ENCODE measurements at regions not wholly inside any gene's neighbourhood (a gene's known extent, or its start where the extent isn't known, plus 50 kb on each side); places are given as distances from the start of the nearest gene placed in this dataset.

DNA sequence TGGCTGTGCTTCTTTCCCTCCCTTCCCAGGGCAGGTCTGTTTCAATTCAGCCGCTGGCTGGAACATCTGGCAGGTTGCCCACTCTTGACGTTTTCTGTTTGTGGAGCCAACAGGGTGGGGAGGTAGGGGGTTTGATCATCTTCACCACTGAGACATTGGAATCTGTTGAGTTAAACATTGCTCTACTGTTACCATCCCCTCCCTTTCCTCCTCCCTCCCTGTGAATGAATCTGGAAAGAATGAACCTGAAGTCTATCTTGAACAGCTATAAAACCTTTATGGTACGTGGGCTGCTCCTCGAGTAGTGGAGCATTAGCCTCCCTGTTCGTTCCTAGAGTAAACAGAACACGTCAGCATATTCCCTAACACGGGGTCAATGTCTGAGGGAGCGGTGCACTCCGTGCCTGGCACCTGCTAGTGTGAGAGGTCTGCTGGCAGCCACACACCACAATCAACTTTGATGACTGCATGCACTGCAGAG, 249.9 kb upstream of the RBBP8 start:
- no peak overlapping the region for H3K4me3 Mint-ChIP-seq
- DNase-seq, result no peak
- no peaks in the 10 kb centered on the region for H3K36me3 Mint-ChIP-seq
- H3K4me1 Mint-ChIP-seq, result no peaks in the 10 kb centered on the region
- Histone ChIP-seq H3K4me3 (ENCODE audit: low read depth, low read length) (no peak overlapping the region), H3K4me1 (ENCODE audit: control insufficient read depth, insufficient read depth, low read length, poor library complexity, severe bottlenecking) (no peaks in the 10 kb centered on the region), H3K27ac (ENCODE audit: insufficient read depth, low read length, poor library complexity, severe bottlenecking) (no peak overlapping the region), H3K27me3 (ENCODE audit: control insufficient read depth, insufficient read depth, low read length) (no peaks in the 10 kb centered on the region), H3K9me3 (ENCODE audit: control insufficient read depth in 2 of 2, low read length in 2 of 2) (no peaks in the 10 kb centered on the region), H3K36me3 (ENCODE audit: control insufficient read depth, insufficient read depth, low read length) (no peaks in the 10 kb centered on the region)
- no peak overlapping the region for H3K27ac Mint-ChIP-seq
- H3K9me3 Mint-ChIP-seq, result peaks cover 0 to 4% (median 0%) of the 10 kb centered on the region in 7 donors
- H3K27me3 Mint-ChIP-seq, result peaks cover 5% of the 10 kb centered on the region
- no peak for ATAC-seq (ENCODE audit: low read depth in 2 of 2)

DNA sequence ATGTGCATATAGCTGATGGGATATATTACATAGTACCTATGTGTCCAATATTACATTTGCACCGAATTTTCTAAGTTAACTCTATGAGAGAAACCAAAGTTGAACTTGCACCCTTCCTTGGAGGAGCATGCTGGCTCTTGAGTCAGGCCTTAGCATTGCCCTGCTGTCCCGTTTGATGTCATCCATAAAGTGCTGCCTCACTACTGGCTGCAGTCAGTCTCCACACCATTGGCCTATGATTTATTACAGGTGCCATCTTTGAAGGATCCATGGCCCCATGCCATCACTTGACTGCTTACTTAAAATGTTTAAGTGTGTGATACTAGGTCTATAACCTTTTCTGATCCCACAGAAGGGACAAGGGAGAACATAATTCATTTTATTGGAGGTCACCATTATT, 249.3 kb upstream of the RBBP8 start:
- DNase-seq (no peak), ATAC-seq (ENCODE audit: low read depth in 2 of 2) (no peak)
- Mint-ChIP-seq H3K9me3 (peaks cover 0 to 4% (median 0%) of the 10 kb centered on the region in 7 donors), H3K27ac (no peak overlapping the region), H3K27me3 (peaks cover 1% of the 10 kb centered on the region), H3K4me1 (no peaks in the 10 kb centered on the region), H3K4me3 (no peak overlapping the region), H3K36me3 (no peaks in the 10 kb centered on the region)
- no peak overlapping the region for H3K4me3 ChIP-seq (ENCODE audit: low read depth, low read length)
- H3K36me3 ChIP-seq (ENCODE audit: control insufficient read depth, insufficient read depth, low read length), result no peaks in the 10 kb centered on the region
- no peaks in the 10 kb centered on the region for H3K4me1 ChIP-seq (ENCODE audit: control insufficient read depth, insufficient read depth, low read length, poor library complexity, severe bottlenecking)
- no peaks in the 10 kb centered on the region for H3K27me3 ChIP-seq (ENCODE audit: control insufficient read depth, insufficient read depth, low read length)
- no peak overlapping the region for H3K27ac ChIP-seq (ENCODE audit: insufficient read depth, low read length, poor library complexity, severe bottlenecking)
- H3K9me3 ChIP-seq (ENCODE audit: control insufficient read depth in 2 of 2, low read length in 2 of 2), result no peaks in the 10 kb centered on the region

DNA sequence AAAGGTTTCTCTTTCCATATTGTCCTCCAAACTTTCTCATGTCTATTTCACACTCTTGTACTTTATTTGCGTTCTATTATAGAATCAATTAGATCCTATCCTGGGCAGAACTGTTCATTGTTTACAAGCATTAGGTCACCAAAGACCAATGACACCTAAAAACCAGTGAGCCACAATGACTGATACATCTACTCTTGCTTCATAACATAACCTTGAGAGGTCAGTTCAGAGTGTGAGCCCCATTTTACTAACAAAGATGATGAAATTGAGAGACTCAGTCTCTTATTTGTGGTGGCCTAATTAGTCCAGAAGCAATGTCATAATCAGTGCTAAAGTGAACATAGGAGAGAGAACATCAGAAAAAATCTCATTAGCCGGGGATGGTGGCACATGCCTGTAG, 248.9 kb upstream of the RBBP8 start:
- Mint-ChIP-seq H3K9me3 (peaks cover 0 to 4% (median 0%) of the 10 kb centered on the region in 7 donors), H3K4me3 (no peak overlapping the region), H3K27ac (no peak overlapping the region), H3K36me3 (no peaks in the 10 kb centered on the region), H3K27me3 (no peaks in the 10 kb centered on the region), H3K4me1 (no peaks in the 10 kb centered on the region)
- no peaks in the 10 kb centered on the region for H3K36me3 ChIP-seq (ENCODE audit: control insufficient read depth, insufficient read depth, low read length)
- DNase-seq (no peak), ATAC-seq (ENCODE audit: low read depth in 2 of 2) (no peak)
- H3K27ac ChIP-seq (ENCODE audit: insufficient read depth, low read length, poor library complexity, severe bottlenecking), result no peak overlapping the region
- H3K9me3 ChIP-seq (ENCODE audit: control insufficient read depth in 2 of 2, low read length in 2 of 2), result no peaks in the 10 kb centered on the region
- no peaks in the 10 kb centered on the region for H3K4me1 ChIP-seq (ENCODE audit: control insufficient read depth, insufficient read depth, low read length, poor library complexity, severe bottlenecking)
- H3K4me3 ChIP-seq (ENCODE audit: low read depth, low read length), result no peak overlapping the region
- no peaks in the 10 kb centered on the region for H3K27me3 ChIP-seq (ENCODE audit: control insufficient read depth, insufficient read depth, low read length)

DNA sequence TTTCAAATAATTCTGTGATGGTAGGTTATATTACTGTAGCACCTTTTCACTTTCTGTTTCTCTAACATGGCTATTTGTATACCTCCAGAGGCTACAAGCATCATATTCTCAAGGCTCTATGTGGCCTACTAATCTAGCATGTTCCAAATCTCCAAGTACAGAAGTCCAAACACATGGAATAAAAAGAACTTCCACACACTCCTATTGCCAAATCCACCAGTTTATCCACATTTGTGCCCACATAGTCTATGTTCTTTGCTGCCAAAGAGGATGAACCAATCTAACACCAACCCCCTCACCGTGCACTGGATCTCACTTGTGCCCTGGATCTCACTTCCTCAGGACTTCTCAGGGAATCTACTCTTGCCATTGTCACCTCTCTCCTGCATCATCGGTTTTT, 247.3 kb upstream of the RBBP8 start:
- Mint-ChIP-seq H3K9me3 (peaks cover 0 to 4% (median 0%) of the 10 kb centered on the region in 7 donors), H3K36me3 (no peaks in the 10 kb centered on the region), H3K27ac (no peak overlapping the region), H3K4me1 (no peaks in the 10 kb centered on the region), H3K27me3 (no peaks in the 10 kb centered on the region), H3K4me3 (no peak overlapping the region)
- no peaks in the 10 kb centered on the region for H3K4me1 ChIP-seq (ENCODE audit: control insufficient read depth, insufficient read depth, low read length, poor library complexity, severe bottlenecking)
- H3K9me3 ChIP-seq (ENCODE audit: control insufficient read depth in 2 of 2, low read length in 2 of 2), result no peaks in the 10 kb centered on the region
- no peak overlapping the region for H3K4me3 ChIP-seq (ENCODE audit: low read depth, low read length)
- ATAC-seq (ENCODE audit: low read depth in 2 of 2), result no peak
- H3K27me3 ChIP-seq (ENCODE audit: control insufficient read depth, insufficient read depth, low read length), result no peaks in the 10 kb centered on the region
- no peak for DNase-seq
- H3K27ac ChIP-seq (ENCODE audit: insufficient read depth, low read length, poor library complexity, severe bottlenecking), result no peak overlapping the region
- H3K36me3 ChIP-seq (ENCODE audit: control insufficient read depth, insufficient read depth, low read length), result no peaks in the 10 kb centered on the region

DNA sequence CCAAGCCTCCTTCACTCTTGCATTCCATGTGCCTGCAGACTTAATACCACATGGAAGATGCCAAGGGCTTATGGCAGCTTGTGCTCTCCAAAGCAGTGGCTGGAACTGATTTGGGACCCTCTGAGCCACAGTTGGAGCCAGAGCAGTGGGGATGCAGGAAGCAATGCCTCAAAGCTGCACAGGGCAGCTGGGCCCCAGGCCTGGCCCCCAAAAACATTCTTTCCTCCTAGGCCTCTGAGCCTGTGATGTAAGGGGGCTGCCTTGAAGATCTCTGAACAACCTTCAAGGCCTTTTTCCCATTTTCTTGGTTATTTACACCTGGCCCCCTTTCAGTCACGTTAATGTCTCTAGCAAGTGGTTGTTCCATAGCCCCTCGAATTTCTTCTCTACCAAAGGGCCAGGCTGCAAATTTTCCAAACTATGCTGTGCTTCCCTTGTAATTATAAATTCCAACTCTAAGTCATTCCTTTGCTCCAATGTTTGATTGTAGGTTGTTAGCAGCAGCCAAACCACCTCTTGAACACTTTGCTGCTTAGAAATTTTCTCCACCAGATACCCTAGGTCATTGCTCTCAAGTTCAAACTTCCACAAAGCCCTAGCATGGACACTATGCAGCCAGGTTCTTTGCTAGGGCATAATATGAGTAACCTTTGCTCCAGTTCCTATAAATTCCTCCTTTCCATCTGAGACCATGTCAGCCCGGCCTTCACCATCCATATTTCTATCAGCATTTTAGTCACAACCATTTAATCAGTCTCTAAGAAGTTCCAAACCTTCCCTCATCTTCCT, 245.0 kb upstream of the RBBP8 start:
- H3K4me3 Mint-ChIP-seq, result no peak overlapping the region
- no peaks in the 10 kb centered on the region for H3K4me1 ChIP-seq (ENCODE audit: control insufficient read depth, insufficient read depth, low read length, poor library complexity, severe bottlenecking)
- no peak overlapping the region for H3K27ac ChIP-seq (ENCODE audit: insufficient read depth, low read length, poor library complexity, severe bottlenecking)
- no peaks in the 10 kb centered on the region for H3K27me3 Mint-ChIP-seq
- DNase-seq, result no peak
- H3K4me3 ChIP-seq (ENCODE audit: low read depth, low read length), result no peak overlapping the region
- H3K9me3 ChIP-seq (ENCODE audit: control insufficient read depth in 2 of 2, low read length in 2 of 2), result no peaks in the 10 kb centered on the region
- no peak for ATAC-seq (ENCODE audit: low read depth in 2 of 2)
- no peaks in the 10 kb centered on the region for H3K27me3 ChIP-seq (ENCODE audit: control insufficient read depth, insufficient read depth, low read length)
- no peaks in the 10 kb centered on the region for H3K4me1 Mint-ChIP-seq
- no peaks in the 10 kb centered on the region for H3K36me3 Mint-ChIP-seq
- H3K27ac Mint-ChIP-seq, result no peak overlapping the region
- H3K36me3 ChIP-seq (ENCODE audit: control insufficient read depth, insufficient read depth, low read length), result no peaks in the 10 kb centered on the region
- peaks cover 0 to 4% (median 0%) of the 10 kb centered on the region in 7 donors for H3K9me3 Mint-ChIP-seq

DNA sequence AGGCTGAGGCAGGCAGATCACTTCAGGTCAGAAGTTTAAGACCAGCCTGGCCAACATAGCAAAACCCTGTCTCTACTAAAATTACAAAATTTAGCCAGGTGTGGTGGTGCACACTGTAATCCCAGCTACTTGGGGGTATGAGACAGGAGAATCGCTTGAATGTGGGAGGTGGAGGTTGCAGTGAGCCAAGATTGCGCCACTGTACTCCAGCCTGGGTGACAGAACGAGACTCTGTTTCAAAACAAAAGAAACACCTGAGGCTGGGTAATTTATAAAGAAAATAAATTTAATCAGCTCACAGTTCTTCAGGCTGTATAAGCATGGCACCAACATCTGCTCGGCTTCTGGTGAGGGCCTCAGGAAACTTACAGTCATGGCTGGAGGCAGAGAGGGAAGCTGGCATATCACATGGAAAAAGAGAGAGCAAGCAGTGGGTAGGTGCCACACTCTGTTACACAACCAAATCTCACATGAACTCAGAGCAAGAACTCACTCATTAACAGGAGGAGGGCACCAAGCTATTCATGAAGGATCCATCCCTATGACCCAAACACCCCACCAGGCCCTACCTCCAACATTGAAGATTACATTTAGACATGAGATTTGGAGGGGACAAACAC, 244.1 kb upstream of the RBBP8 start:
- Histone ChIP-seq H3K4me1 (ENCODE audit: control insufficient read depth, insufficient read depth, low read length, poor library complexity, severe bottlenecking) (no peaks in the 10 kb centered on the region), H3K36me3 (ENCODE audit: control insufficient read depth, insufficient read depth, low read length) (no peaks in the 10 kb centered on the region), H3K4me3 (ENCODE audit: low read depth, low read length) (no peak overlapping the region), H3K9me3 (ENCODE audit: control insufficient read depth in 2 of 2, low read length in 2 of 2) (no peaks in the 10 kb centered on the region), H3K27me3 (ENCODE audit: control insufficient read depth, insufficient read depth, low read length) (no peaks in the 10 kb centered on the region), H3K27ac (ENCODE audit: insufficient read depth, low read length, poor library complexity, severe bottlenecking) (no peak overlapping the region)
- Mint-ChIP-seq H3K9me3 (peaks cover 0 to 4% (median 0%) of the 10 kb centered on the region in 7 donors), H3K4me1 (no peaks in the 10 kb centered on the region), H3K27me3 (no peaks in the 10 kb centered on the region), H3K36me3 (no peaks in the 10 kb centered on the region), H3K27ac (no peak overlapping the region), H3K4me3 (no peak overlapping the region)
- ATAC-seq (ENCODE audit: low read depth in 2 of 2) (no peak), DNase-seq (no peak)

DNA sequence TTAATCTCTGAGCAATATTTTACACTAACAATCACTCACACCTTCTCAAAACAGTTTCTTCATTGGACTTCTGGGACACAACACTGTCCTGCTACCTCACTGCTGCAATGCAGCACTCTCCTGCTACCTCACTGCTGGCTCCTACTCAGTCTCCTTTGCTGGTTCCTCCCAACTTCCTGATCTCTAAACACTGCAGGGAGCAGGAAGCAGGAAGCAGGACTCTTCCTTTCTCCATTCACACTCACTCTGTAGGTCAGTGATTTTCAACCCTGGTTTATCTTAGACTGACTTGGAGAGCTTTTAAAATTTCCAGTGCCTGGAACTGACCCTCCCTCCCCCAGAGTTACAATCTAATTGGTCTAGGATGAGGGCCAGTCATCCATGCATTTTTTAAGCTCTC, 243.4 kb upstream of the RBBP8 start:
- no peak for ATAC-seq (ENCODE audit: low read depth in 2 of 2)
- no peak overlapping the region for H3K4me3 Mint-ChIP-seq
- no peak overlapping the region for H3K4me3 ChIP-seq (ENCODE audit: low read depth, low read length)
- no peaks in the 10 kb centered on the region for H3K4me1 Mint-ChIP-seq
- no peak overlapping the region for H3K27ac ChIP-seq (ENCODE audit: insufficient read depth, low read length, poor library complexity, severe bottlenecking)
- H3K27me3 Mint-ChIP-seq, result peaks cover 4% of the 10 kb centered on the region
- no peak overlapping the region for H3K27ac Mint-ChIP-seq
- H3K36me3 ChIP-seq (ENCODE audit: control insufficient read depth, insufficient read depth, low read length), result no peaks in the 10 kb centered on the region
- DNase-seq, result no peak
- H3K9me3 Mint-ChIP-seq, result peaks cover 0 to 4% (median 0%) of the 10 kb centered on the region in 7 donors
- no peaks in the 10 kb centered on the region for H3K27me3 ChIP-seq (ENCODE audit: control insufficient read depth, insufficient read depth, low read length)
- no peaks in the 10 kb centered on the region for H3K36me3 Mint-ChIP-seq
- H3K4me1 ChIP-seq (ENCODE audit: control insufficient read depth, insufficient read depth, low read length, poor library complexity, severe bottlenecking), result no peaks in the 10 kb centered on the region
- H3K9me3 ChIP-seq (ENCODE audit: control insufficient read depth in 2 of 2, low read length in 2 of 2), result no peaks in the 10 kb centered on the region

DNA sequence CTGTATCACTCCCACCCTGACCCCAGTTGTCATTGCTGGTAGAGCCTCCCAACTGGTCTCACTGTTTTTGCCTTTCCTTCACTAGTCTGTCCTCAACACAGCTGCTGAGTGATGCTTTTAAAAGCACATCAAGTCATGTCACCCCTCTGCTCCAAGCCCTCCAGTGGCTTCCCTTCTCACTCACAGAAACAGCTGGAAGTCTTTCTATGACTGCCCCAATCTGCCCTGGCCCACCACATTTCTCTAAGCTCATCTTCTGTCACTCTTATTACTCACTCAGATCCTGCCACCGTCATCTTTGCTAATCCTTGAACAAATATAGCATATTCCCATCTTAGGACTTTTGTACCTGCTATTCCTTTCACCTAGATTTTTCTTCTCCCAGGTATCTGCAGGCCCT, 242.6 kb upstream of the RBBP8 start:
- H3K27ac ChIP-seq (ENCODE audit: insufficient read depth, low read length, poor library complexity, severe bottlenecking), result no peak overlapping the region
- no peak overlapping the region for H3K4me3 ChIP-seq (ENCODE audit: low read depth, low read length)
- peaks cover 0 to 3% (median 0%) of the 10 kb centered on the region in 7 donors for H3K9me3 Mint-ChIP-seq
- no peak overlapping the region for H3K4me3 Mint-ChIP-seq
- H3K4me1 Mint-ChIP-seq, result no peaks in the 10 kb centered on the region
- ATAC-seq (ENCODE audit: low read depth in 2 of 2) (no peak), DNase-seq (no peak)
- no peaks in the 10 kb centered on the region for H3K9me3 ChIP-seq (ENCODE audit: control insufficient read depth in 2 of 2, low read length in 2 of 2)
- no peaks in the 10 kb centered on the region for H3K27me3 ChIP-seq (ENCODE audit: control insufficient read depth, insufficient read depth, low read length)
- H3K4me1 ChIP-seq (ENCODE audit: control insufficient read depth, insufficient read depth, low read length, poor library complexity, severe bottlenecking), result no peaks in the 10 kb centered on the region
- no peaks in the 10 kb centered on the region for H3K36me3 ChIP-seq (ENCODE audit: control insufficient read depth, insufficient read depth, low read length)
- no peaks in the 10 kb centered on the region for H3K36me3 Mint-ChIP-seq
- no peak overlapping the region for H3K27ac Mint-ChIP-seq
- H3K27me3 Mint-ChIP-seq, result peaks cover 4% of the 10 kb centered on the region
